ENCODE measurements at regions not wholly inside any gene's neighbourhood (a gene's known extent, or its start where the extent isn't known, plus 50 kb on each side); places are given as distances from the start of the nearest gene placed in this dataset.

DNA sequence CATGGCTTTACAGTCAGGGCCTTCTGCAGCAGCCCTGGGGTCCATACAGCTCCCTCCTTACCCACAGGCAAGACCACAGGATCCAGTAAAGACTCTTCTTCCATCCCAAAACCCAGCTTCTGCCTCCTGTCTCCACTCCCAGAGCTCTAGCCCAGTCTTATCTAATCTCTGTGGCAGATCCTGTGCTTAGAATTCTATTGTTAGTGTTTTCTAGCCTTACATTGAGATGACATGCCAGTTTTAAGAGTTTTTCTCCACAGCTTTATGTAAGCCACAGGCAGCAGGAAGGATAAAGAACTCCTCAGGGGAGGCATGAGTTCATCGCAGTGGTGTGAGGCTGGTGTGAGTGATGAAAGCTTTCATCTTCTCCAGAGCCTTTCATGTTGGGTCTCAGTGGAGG is 129.1 kb downstream of the RCHY1 start:
- WGBS, 4 donors: 59 to 100% (median 78%) methylated on average over 1 of the region's 1 CpG
- Histone ChIP-seq H3K36me3 (replicated peaks in 1 of 2) (no peaks in the 10 kb centered on the region), H3K9me3 (replicated peaks in 1 of 3) (no peaks in the 10 kb centered on the region), H3K27ac (no peak overlapping the region), H3K27me3 (no peaks in the 10 kb centered on the region), H3K4me3 (no peak overlapping the region), H3K4me1 (replicated peaks in 1 of 2) (no peaks in the 10 kb centered on the region)
- TF ChIP-seq, protein P1, sequence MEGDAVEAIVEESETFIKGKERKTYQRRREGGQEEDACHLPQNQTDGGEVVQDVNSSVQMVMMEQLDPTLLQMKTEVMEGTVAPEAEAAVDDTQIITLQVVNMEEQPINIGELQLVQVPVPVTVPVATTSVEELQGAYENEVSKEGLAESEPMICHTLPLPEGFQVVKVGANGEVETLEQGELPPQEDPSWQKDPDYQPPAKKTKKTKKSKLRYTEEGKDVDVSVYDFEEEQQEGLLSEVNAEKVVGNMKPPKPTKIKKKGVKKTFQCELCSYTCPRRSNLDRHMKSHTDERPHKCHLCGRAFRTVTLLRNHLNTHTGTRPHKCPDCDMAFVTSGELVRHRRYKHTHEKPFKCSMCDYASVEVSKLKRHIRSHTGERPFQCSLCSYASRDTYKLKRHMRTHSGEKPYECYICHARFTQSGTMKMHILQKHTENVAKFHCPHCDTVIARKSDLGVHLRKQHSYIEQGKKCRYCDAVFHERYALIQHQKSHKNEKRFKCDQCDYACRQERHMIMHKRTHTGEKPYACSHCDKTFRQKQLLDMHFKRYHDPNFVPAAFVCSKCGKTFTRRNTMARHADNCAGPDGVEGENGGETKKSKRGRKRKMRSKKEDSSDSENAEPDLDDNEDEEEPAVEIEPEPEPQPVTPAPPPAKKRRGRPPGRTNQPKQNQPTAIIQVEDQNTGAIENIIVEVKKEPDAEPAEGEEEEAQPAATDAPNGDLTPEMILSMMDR (IDR thresholded peaks at IDR 0.05): no peak
- no peak for TF ChIP-seq POLR2A (IDR thresholded peaks at IDR 0.05)
- no peak for DNase-seq
- intact Hi-C loops (cut with DNase I): no loop called here

DNA sequence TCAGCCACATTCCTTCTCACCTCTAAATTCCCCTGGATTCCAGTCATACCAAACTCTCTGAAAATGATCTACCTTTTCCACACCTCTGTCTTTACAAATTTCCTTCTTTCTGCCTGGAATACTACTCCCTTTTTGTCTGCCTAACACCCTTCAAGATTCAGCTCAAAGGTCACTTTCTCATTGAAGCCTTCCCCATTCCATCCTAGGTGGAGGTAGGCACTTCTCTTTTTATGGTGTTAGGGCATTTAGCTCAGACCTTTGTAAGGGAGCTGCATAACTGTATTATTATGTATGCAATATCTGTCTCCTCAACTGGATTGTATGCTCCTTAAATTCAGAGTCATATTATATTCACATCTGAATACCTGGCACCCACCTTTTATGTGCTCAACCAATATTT is 137.7 kb downstream of the RCHY1 start:
- no peaks in the 10 kb centered on the region for H3K36me3 ChIP-seq (replicated peaks in 1 of 2)
- no peak overlapping the region for H3K27ac ChIP-seq
- H3K9me3 ChIP-seq (replicated peaks in 1 of 3): no peaks in the 10 kb centered on the region
- H3K4me3 ChIP-seq: no peak overlapping the region
- no peak for DNase-seq
- TF ChIP-seq, protein P1 (IDR thresholded peaks at IDR 0.05): no peak
- TF ChIP-seq POLR2A (IDR thresholded peaks at IDR 0.05): no peak
- intact Hi-C loops (cut with DNase I): no loop called here
- no peaks in the 10 kb centered on the region for H3K27me3 ChIP-seq
- no peaks in the 10 kb centered on the region for H3K4me1 ChIP-seq (replicated peaks in 1 of 2)

DNA sequence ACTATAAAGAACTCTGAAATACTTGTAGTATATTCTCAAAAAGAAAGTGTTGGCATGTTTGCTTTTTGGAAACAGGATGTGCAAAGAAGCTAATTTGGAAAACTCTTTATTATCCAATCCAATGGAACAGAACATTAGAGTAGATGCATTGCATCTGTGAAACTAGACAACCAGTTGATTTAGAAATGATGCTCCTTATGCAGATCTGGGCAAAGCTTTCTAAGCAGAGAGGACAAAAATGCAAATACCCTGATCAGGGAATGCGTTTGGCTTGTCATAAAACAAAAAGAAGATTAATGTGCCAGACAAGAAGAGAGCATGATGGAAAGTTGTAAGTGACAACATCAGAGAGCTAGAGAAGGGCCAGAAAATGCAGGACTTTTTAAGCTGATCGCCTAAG is 142.3 kb downstream of the RCHY1 start:
- intact Hi-C loops (cut with DNase I): no loop called here
- DNase-seq: no peak
- H3K9me3 ChIP-seq (replicated peaks in 1 of 3): no peaks in the 10 kb centered on the region
- H3K4me3 ChIP-seq: no peak overlapping the region
- no peak for TF ChIP-seq POLR2A (IDR thresholded peaks at IDR 0.05)
- TF ChIP-seq, protein P1 (IDR thresholded peaks at IDR 0.05): no peak
- 51 to 68% (median 61%) methylated on average over 2 of the region's 2 CpGs for WGBS, 4 donors
- H3K27ac ChIP-seq: no peak overlapping the region
- H3K36me3 ChIP-seq (replicated peaks in 1 of 2): no peaks in the 10 kb centered on the region
- H3K27me3 ChIP-seq: no peaks in the 10 kb centered on the region
- H3K4me1 ChIP-seq (replicated peaks in 1 of 2): no peaks in the 10 kb centered on the region

DNA sequence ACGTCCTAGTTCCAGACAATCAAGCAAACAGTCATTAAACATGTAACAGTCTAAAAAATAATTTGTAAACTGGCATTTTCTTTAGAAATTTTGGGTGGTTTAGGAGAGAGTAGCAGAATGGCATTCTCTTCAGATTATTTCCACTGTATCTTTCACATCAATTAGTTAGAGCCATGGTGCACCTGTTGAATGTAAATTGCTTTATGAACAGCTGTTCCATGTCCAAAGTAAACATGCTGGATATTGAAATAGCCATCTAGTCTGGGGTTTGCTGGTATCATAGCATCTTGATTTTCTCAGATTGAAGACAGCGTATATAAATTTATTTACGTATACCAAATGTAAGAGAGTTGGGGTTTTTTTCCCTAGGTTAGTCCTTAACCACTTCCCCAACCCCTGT is 143.6 kb downstream of the RCHY1 start:
- 75 to 84% (median 80%) methylated on average over 3 of the region's 3 CpGs for WGBS, 4 donors
- no peak for TF ChIP-seq POLR2A (IDR thresholded peaks at IDR 0.05)
- TF ChIP-seq, protein P1 (IDR thresholded peaks at IDR 0.05): no peak
- no peak for DNase-seq
- intact Hi-C loops (cut with DNase I): no loop called here
- H3K4me3 ChIP-seq: no peak overlapping the region
- no peaks in the 10 kb centered on the region for H3K9me3 ChIP-seq (replicated peaks in 1 of 3)
- no peaks in the 10 kb centered on the region for H3K27me3 ChIP-seq
- H3K36me3 ChIP-seq (replicated peaks in 1 of 2): no peaks in the 10 kb centered on the region
- no peaks in the 10 kb centered on the region for H3K4me1 ChIP-seq (replicated peaks in 1 of 2)
- H3K27ac ChIP-seq: no peak overlapping the region

All from adrenal gland (tissue), 9 donors.